ENCODE measurements at regions not wholly inside any gene's neighbourhood (a gene's known extent, or its start where the extent isn't known, plus 50 kb on each side); places are given as distances from the start of the nearest gene placed in this dataset.

GRCh38 chr18:10135302-10135926 is 221.6 kb downstream of the VAPA start:
- H3K27ac ChIP-seq, result no peak overlapping the region
- H3K4me1 ChIP-seq, result peaks cover 0 to 12% (median 5%) of the 10 kb centered on the region in 4 donors
- no peaks in the 10 kb centered on the region for H3K9me3 ChIP-seq
- H3K27me3 ChIP-seq, result peaks cover 14% of the 10 kb centered on the region
- no peak for TF ChIP-seq CTCF (IDR thresholded peaks at IDR 0.05)
- no peak for TF ChIP-seq POLR2A (IDR thresholded peaks at IDR 0.05)
- no peak for TF ChIP-seq EP300 (IDR thresholded peaks at IDR 0.05; ENCODE audit: low read depth)
- TF ChIP-seq POLR2AphosphoS5 (IDR thresholded peaks at IDR 0.05), result no peak
- no peak for DNase-seq
- intact Hi-C loops (cut with DNase I; ENCODE audit: low total_unique reads) (no loop called here), in situ Hi-C loops (cut with MboI; ENCODE audit: low pct_ligation_motif_present in 1 of 4, low pct_unique_long_range_greater_than_20kb in 1 of 4, low sequenced_read_pairs in 3 of 4) (no loop called here)
- H3K4me3 ChIP-seq, result no peak overlapping the region
- WGBS, 2 donors (ENCODE audit: low coverage in 1 of 2), result 90 to 100% methylated on average over 2 to 3 of the region's 3 CpGs
- H3K36me3 ChIP-seq, result no peaks in the 10 kb centered on the region

GRCh38 chr18:10138719-10139118 is 224.9 kb downstream of the VAPA start:
- Histone ChIP-seq H3K27me3 (no peaks in the 10 kb centered on the region), H3K27ac (peak overlapping the region in 1 of 4 donors; percentile 11), H3K36me3 (no peaks in the 10 kb centered on the region), H3K4me1 (peaks cover 0 to 15% (median 9%) of the 10 kb centered on the region in 4 donors), H3K4me3 (no peak overlapping the region), H3K9me3 (no peaks in the 10 kb centered on the region)
- no peak for TF ChIP-seq POLR2AphosphoS5 (IDR thresholded peaks at IDR 0.05)
- no peak for TF ChIP-seq POLR2A (IDR thresholded peaks at IDR 0.05)
- TF ChIP-seq EP300 (IDR thresholded peaks at IDR 0.05; ENCODE audit: low read depth), result no peak
- no peak for TF ChIP-seq CTCF (IDR thresholded peaks at IDR 0.05)
- WGBS, 2 donors (ENCODE audit: low coverage in 1 of 2), result 66 to 72% methylated on average over 3 of the region's 3 CpGs
- intact Hi-C loops (cut with DNase I; ENCODE audit: low total_unique reads) (no loop called here), in situ Hi-C loops (cut with MboI; ENCODE audit: low pct_ligation_motif_present in 1 of 4, low pct_unique_long_range_greater_than_20kb in 1 of 4, low sequenced_read_pairs in 3 of 4) (no loop called here)
- no peak for DNase-seq

GRCh38 chr18:10139783-10140410 is 226.1 kb downstream of the VAPA start:
- H3K27ac ChIP-seq, result peak overlapping the region in 3 of 4 donors; percentile 20 to 43 (median 39)
- intact Hi-C loops (cut with DNase I; ENCODE audit: low total_unique reads), result no loop called here

More at GRCh38 chr18:10139783-10140410, 226.1 kb downstream of the VAPA start:
- no peak for DNase-seq
- in situ Hi-C loops (cut with MboI; ENCODE audit: low pct_ligation_motif_present in 1 of 4, low pct_unique_long_range_greater_than_20kb in 1 of 4, low sequenced_read_pairs in 3 of 4), result no loop called here
- no peak for TF ChIP-seq POLR2A (IDR thresholded peaks at IDR 0.05)
- TF ChIP-seq EP300 (IDR thresholded peaks at IDR 0.05; ENCODE audit: low read depth), result no peak
- TF ChIP-seq CTCF (IDR thresholded peaks at IDR 0.05), result no peak
- TF ChIP-seq POLR2AphosphoS5 (IDR thresholded peaks at IDR 0.05), result no peak
- Histone ChIP-seq H3K36me3 (no peaks in the 10 kb centered on the region), H3K4me3 (no peak overlapping the region), H3K9me3 (no peaks in the 10 kb centered on the region), H3K4me1 (peaks cover 0 to 15% (median 9%) of the 10 kb centered on the region in 4 donors), H3K27me3 (no peaks in the 10 kb centered on the region)
- WGBS, 2 donors (ENCODE audit: low coverage in 1 of 2), result 47 to 78% methylated on average over 6 to 7 of the region's 7 CpGs
